Adipocyte (in vitro differentiated cells): ENCODE measurements at regions not wholly inside any gene's neighbourhood (a gene's known extent, or its start where the extent isn't known, plus 50 kb on each side); places are given as distances from the start of the nearest gene placed in this dataset.

Experiments used
- DNase-seq: peaks from one replicate; pipeline ENCODE4 v3.0.0-alpha.2; 2015; ENCODE audit warnings: low read depth
- H3K27me3 ChIP-seq: replicated peaks from 2 replicates; pipeline ENCODE4 v1.7.0; 2013; ENCODE audit warnings: mild to moderate bottlenecking, low read length, moderate library complexity; ENCODE audit not compliant: control insufficient read depth, insufficient read depth
- H3K36me3 ChIP-seq: 2 replicates; pipeline ENCODE4 v1.7.0; 2013; ENCODE audit warnings: low read length, mild to moderate bottlenecking, moderate library complexity; ENCODE audit not compliant: control insufficient read depth, insufficient read depth, severe bottlenecking
- H3K4me1 ChIP-seq: 2 replicates; pipeline ENCODE4 v1.7.0; 2013; ENCODE audit warnings: mild to moderate bottlenecking, low read length, moderate library complexity; ENCODE audit not compliant: control insufficient read depth, insufficient read depth
- H3K4me3 ChIP-seq: 2 replicates; pipeline ENCODE4 v1.7.0; 2013; ENCODE audit warnings: mild to moderate bottlenecking, low read length, moderate library complexity
- H3K9ac ChIP-seq: 2 replicates; pipeline ENCODE4 v1.7.0; 2013; ENCODE audit warnings: mild to moderate bottlenecking, low read length, moderate library complexity
- H3K9me3 ChIP-seq: 2 replicates; pipeline ENCODE4 v1.7.0; 2013; ENCODE audit warnings: mild to moderate bottlenecking, low read length, moderate library complexity; ENCODE audit not compliant: control insufficient read depth

DNA sequence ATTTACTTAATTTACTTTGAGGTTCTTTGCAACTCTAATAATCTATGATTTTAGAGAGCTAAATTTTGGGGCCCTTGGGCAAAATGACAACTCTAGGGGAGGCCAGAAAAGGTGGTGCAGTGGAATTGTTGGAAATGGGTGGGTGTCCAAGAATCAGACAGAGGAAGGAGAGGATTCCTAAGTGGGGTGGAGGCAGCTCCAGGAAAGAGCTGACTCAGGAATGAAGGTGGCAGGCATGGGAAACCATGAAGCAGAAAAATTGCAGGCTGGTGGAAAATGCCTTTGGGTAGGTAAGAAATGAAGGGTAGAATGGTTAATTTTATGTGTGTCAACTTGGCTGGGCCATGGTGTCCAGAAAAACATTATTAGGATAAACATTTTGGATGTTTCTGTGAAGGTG is 248.5 kb upstream of the TUT7 start:
- Histone ChIP-seq H3K9ac (no peak overlapping the region), H3K4me1 (peaks cover 40% of the 10 kb centered on the region), H3K27me3 (no peaks in the 10 kb centered on the region), H3K9me3 (no peaks in the 10 kb centered on the region), H3K4me3 (no peak overlapping the region), H3K36me3 (no peaks in the 10 kb centered on the region)
- no peak for DNase-seq

DNA sequence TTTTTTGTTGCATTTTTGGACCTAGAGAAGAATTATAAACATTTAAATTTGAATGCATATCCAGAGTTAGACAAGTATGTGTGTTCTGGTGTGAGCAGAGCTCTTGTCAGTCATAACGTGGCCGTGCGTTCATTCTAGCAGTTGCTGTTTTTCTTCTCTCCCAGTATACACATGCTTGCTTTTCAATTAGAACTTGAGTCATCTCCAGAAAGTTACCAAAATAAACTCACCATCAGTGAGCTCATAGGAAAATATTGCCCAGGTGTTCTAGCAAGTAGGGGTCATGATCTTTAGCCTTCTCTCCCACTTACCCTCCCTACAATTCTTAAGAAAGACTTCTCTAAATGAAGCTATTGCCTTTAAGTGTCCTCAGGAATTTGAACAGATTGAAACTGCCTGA is 247.5 kb upstream of the TUT7 start:
- H3K4me1 ChIP-seq: peaks cover 40% of the 10 kb centered on the region
- DNase-seq: no peak
- H3K4me3 ChIP-seq: no peak overlapping the region
- no peaks in the 10 kb centered on the region for H3K27me3 ChIP-seq
- H3K9ac ChIP-seq: no peak overlapping the region
- peaks cover 7% of the 10 kb centered on the region for H3K9me3 ChIP-seq
- H3K36me3 ChIP-seq: no peaks in the 10 kb centered on the region

DNA sequence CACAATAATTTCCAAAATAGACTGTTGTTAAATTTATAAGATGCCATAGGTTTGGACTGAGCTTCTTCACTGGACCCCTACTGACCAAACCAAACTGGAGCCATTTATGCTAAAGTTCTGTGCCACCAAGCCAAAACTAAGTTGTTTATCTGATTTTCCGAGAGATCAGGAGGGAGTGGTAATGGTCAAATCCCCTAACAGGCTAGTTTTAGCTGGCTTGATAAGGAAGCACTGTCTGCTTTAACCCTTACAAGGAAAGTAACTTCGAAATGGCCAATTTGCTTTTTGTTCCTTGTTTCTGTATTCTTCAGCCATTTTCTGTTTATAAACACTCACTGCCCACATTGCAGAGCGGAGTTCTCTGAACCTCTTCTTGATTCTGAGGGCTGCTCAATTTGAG is 246.8 kb upstream of the TUT7 start:
- no peaks in the 10 kb centered on the region for H3K36me3 ChIP-seq
- no peak overlapping the region for H3K9ac ChIP-seq
- DNase-seq: no peak
- H3K9me3 ChIP-seq: peaks cover 7% of the 10 kb centered on the region
- peaks cover 40% of the 10 kb centered on the region for H3K4me1 ChIP-seq
- no peaks in the 10 kb centered on the region for H3K27me3 ChIP-seq
- H3K4me3 ChIP-seq: no peak overlapping the region

DNA sequence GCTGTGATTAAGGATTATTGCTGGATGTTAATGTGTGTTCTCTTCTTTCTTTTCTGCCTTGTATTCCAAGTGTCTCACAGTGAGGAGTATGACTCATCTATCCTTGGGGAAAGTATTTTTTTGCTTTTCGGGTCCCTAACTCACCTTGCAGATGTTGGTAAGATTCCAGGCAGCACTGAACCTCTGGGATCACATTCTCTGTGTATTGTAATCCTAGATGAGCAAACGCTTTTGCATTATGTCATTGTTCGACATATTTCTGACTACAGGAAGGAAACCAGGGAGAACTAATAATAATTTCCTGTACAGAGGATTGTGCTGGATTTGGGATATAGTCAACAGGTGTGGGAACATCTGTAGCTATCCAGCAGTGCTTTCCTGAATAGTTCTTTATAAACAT is 246.1 kb upstream of the TUT7 start:
- Histone ChIP-seq H3K4me3 (no peak overlapping the region), H3K36me3 (no peaks in the 10 kb centered on the region), H3K9ac (no peak overlapping the region), H3K9me3 (peaks cover 7% of the 10 kb centered on the region), H3K4me1 (peaks cover 37% of the 10 kb centered on the region), H3K27me3 (peaks cover 5% of the 10 kb centered on the region)
- DNase-seq: peak; percentile 23

DNA sequence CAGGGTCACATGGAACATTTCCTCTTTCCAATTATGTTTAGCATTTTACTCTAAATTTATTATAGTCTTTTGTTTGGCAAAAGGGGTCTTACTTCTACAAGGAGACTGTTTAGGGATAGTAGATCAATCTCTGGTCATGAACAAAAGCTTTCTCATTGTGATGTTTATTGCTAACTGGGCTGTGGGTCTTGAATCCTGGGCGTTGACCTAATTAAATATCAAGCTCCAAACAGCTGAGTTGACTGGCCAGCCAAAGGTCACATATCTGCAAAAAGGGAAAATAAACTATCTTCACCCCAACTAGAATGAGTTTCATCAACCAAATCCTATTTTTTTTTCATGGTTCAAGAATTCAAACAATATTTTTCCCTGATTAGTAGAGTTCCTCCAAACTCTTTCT is 245.4 kb upstream of the TUT7 start:
- Histone ChIP-seq H3K4me1 (peaks cover 30% of the 10 kb centered on the region), H3K9me3 (peaks cover 7% of the 10 kb centered on the region)

DNA sequence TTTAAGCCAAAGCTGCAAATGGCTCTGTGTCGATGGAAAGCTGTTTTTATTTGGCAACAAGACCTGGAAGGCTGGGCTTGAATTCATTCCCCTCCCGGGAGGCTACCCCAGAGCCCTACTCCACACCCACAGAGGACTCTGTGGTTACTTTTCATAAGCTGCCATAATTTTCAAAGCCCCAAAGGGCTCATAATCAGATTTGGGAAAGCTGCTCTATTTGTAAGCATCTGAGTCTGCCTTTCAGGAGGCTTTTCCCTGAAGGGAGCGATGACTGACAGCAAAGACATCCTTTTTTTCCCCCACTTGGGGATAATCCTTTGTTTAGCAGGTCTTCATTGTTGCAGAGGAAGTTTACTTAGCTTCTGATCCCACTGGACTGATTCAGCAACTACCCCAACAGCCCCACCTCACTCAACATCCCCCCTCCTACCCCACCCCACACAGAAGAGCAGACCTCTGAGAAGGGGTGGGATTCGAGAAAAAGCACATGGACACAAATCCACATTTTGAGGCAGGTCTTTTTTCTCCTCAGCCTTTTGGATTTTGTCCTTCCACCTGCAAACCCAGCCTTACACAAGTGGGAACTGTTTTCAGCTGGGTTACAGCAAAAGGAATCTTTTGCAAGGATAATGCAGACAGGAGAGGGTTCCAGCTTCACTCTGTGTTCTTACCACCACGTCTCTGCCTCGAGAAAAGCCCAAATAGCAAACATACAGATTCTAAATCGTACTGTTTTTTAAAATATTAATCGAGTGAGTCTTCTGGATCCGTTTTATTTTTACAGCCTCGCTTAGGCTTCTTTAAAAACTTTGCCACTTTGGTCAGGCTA is 244.4 kb upstream of the TUT7 start:
- H3K36me3 ChIP-seq: no peaks in the 10 kb centered on the region
- H3K27me3 ChIP-seq: peaks cover 5% of the 10 kb centered on the region
- H3K9me3 ChIP-seq: peaks cover 7% of the 10 kb centered on the region
- no peak overlapping the region for H3K9ac ChIP-seq
- DNase-seq: peak; percentile 45
- H3K4me1 ChIP-seq: peaks cover 26% of the 10 kb centered on the region
- no peak overlapping the region for H3K4me3 ChIP-seq

More for the DNA sequence above, 245.4 kb upstream of the TUT7 start:
- Histone ChIP-seq H3K27me3 (peaks cover 5% of the 10 kb centered on the region), H3K9ac (no peak overlapping the region), H3K4me3 (no peak overlapping the region), H3K36me3 (no peaks in the 10 kb centered on the region)
- no peak for DNase-seq

DNA sequence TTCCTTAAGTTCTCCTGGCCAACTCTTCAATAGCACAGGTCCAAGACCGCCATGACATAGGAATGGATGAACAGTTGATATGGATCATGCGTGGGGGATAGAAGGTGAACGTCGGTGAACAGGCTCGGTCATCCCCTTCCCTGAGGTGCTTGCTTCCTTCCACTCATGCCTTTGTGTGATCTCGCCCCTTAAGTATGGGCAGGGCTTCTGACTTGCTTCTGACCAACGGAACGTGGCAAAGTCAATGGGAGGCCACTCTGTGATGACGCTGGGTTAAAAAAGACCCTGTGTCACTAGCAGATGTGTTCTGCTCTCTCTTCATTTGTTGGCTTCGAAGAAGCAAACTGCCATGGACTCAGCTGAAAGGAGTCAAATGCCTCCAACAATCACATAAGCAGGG is 240.5 kb upstream of the TUT7 start:
- Histone ChIP-seq H3K36me3 (no peaks in the 10 kb centered on the region), H3K9me3 (peaks cover 7% of the 10 kb centered on the region), H3K9ac (no peak overlapping the region), H3K4me1 (peaks cover 19% of the 10 kb centered on the region), H3K27me3 (peaks cover 10% of the 10 kb centered on the region), H3K4me3 (no peak overlapping the region)
- DNase-seq: no peak

DNA sequence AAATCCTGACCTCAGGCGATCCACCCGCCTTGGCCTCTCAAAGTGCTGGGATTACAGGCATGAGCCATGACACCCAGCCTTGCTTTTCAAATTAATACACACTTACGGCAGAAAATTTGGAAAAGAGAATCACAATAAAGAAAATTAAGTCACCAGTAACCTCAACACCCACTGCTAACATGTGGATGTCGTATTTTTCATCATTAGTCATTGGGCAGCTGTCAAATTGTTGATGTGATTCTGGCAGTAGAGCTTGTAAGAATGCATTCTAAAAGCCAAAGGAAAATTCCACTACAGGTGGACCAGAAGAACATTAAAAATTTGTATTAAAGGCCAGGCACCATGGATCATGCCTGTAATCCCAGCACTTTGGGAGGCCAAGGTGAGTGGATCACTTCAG is 237.3 kb upstream of the TUT7 start:
- no peak for DNase-seq
- Histone ChIP-seq H3K36me3 (no peaks in the 10 kb centered on the region), H3K4me1 (no peaks in the 10 kb centered on the region)

DNA sequence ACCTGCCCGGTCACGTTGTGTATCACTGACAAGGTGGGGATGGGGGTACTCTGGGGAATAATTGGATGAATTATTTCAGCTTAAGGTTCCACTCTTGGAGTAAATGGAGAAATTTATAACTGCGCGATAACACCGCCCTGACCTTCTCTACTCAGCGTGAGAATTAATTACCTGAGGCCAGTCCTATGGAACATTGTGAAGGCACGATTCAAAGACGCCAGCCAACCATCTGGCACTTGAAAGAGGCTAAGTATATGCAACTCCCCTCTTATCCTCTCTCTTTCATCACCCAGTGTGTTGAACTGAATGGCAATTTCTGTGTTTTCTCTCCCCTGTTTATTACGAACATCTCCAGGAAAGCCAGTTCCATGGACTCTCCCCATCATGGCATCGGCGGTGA is 235.5 kb upstream of the TUT7 start:
- Histone ChIP-seq H3K36me3 (no peaks in the 10 kb centered on the region), H3K9ac (no peak overlapping the region), H3K4me3 (no peak overlapping the region), H3K4me1 (peaks cover 5% of the 10 kb centered on the region), H3K27me3 (peaks cover 5% of the 10 kb centered on the region), H3K9me3 (no peaks in the 10 kb centered on the region)
- DNase-seq: no peak

More for the DNA sequence above, 237.3 kb upstream of the TUT7 start:
- Histone ChIP-seq H3K4me3 (no peak overlapping the region), H3K9ac (no peak overlapping the region), H3K9me3 (no peaks in the 10 kb centered on the region), H3K27me3 (peaks cover 10% of the 10 kb centered on the region)

DNA sequence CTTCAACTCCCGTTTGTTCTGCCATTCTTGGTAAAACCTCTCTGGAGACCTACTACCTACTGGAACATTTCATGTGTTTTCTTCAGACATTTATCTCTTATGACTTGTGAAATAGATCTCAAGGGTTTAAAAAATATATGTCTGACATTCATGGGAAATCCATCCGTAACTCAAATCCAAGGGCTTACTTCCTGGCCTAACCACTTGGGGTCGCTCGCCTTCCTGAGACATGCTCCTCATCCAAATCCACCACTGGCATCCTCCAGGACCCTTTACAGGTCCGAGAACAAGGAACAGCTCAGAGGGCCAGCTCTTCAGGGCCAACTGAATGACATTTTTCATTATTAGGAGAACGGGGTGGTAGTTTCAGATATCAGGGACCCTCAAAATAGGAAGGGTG is 235.1 kb upstream of the TUT7 start:
- Histone ChIP-seq H3K4me3 (no peak overlapping the region), H3K4me1 (peaks cover 5% of the 10 kb centered on the region), H3K36me3 (no peaks in the 10 kb centered on the region), H3K27me3 (peaks cover 5% of the 10 kb centered on the region), H3K9ac (no peak overlapping the region), H3K9me3 (no peaks in the 10 kb centered on the region)
- DNase-seq: no peak

DNA sequence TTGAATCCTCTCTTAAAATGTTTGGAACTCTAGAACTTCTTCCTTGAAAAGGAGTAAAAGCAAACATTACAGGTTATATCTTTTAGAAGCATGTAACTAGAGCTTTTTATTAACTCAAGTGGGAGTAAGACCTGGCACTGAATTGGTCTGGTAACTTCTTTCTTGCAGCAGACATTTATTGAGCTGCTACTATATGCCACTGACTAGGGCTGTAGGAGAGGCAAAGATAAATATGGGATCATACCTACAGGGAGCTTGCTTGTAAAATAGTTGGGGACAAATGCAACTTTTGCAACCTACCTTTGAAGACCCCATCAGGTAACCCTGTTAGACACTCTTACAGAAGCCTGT is 231.9 kb upstream of the TUT7 start:
- Histone ChIP-seq H3K36me3 (no peaks in the 10 kb centered on the region), H3K9ac (peak overlapping the region; percentile 74), H3K4me1 (peaks cover 7% of the 10 kb centered on the region), H3K4me3 (peak overlapping the region; percentile 72), H3K9me3 (no peaks in the 10 kb centered on the region), H3K27me3 (peaks cover 5% of the 10 kb centered on the region)
- DNase-seq: no peak
